ENCODE measurements at regions not wholly inside any gene's neighbourhood (a gene's known extent, or its start where the extent isn't known, plus 50 kb on each side); places are given as distances from the start of the nearest gene placed in this dataset.

DNA sequence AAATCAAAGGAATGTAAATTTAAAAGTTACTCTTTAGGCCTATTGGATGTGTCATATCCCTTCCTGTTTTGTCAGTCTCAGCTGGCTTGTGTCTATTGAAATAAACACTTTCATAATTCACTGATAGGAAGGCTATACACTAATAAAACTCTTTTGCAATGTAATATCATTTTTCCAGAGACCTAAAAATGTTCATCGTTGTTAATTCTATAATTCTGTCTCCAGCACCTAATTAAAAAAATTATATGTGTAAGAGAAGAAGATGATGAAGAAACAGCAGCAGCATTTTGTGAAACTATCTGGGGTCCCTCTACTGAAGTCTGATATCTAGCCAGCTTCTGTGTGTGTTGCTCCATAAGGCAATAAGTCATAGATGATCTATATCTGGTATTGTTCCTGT is 602.7 kb downstream of the ETV1 start:
- 58% methylated on average over 1 of the region's 1 CpG for WGBS
- DNase-seq (ENCODE audit: low spot score): no peak

DNA sequence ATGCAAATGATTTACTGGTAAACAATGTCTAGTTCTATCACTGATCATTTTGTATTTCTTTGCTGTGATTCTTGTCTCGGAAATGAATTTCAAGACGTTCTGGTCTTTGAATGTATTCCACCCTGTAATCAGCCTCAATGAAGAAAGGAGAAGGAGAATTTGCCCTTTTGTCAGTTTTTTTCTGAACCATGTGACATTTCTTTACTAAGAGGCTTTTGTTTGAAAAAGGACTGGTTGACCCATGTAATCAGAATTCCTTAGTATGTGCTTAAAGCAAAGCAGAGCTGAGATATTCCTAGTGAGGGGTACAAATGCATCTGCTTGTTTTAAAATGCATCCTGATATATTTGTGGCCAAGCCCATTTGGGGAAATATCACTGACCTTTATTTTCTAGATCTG is 581.6 kb downstream of the ETV1 start:
- H3K9ac ChIP-seq (ENCODE audit: low read depth in 1 of 2, low read length in 2 of 2): no peak overlapping the region
- 56% methylated on average over 2 of the region's 2 CpGs for WGBS
- H3K4me3 ChIP-seq (ENCODE audit: low read depth in 1 of 3, low read length in 3 of 3): no peak overlapping the region
- H3K27ac ChIP-seq (ENCODE audit: low read depth in 1 of 2, low read length in 2 of 2): no peak overlapping the region
- TF ChIP-seq HNF4A (conservative IDR thresholded peaks at IDR 0.05) (no peak), TAF1 (conservative IDR thresholded peaks at IDR 0.05) (no peak), GABPA (IDR thresholded peaks at IDR 0.05 in 1 of 2, conservative IDR thresholded peaks at IDR 0.05 in 1 of 2) (no peak), HNF4G (IDR thresholded peaks at IDR 0.05) (no peak), FOXA2 (IDR thresholded peaks at IDR 0.05) (no peak), YY1 (IDR thresholded peaks at IDR 0.05) (no peak), SP1 (IDR thresholded peaks at IDR 0.05) (no peak), EGR1 (IDR thresholded peaks at IDR 0.05; ENCODE audit: low read depth in 2 of 2) (no peak), JUND (IDR thresholded peaks at IDR 0.05) (no peak), RXRA (IDR thresholded peaks at IDR 0.05) (no peak)
- TF ChIP-seq, protein P1, sequence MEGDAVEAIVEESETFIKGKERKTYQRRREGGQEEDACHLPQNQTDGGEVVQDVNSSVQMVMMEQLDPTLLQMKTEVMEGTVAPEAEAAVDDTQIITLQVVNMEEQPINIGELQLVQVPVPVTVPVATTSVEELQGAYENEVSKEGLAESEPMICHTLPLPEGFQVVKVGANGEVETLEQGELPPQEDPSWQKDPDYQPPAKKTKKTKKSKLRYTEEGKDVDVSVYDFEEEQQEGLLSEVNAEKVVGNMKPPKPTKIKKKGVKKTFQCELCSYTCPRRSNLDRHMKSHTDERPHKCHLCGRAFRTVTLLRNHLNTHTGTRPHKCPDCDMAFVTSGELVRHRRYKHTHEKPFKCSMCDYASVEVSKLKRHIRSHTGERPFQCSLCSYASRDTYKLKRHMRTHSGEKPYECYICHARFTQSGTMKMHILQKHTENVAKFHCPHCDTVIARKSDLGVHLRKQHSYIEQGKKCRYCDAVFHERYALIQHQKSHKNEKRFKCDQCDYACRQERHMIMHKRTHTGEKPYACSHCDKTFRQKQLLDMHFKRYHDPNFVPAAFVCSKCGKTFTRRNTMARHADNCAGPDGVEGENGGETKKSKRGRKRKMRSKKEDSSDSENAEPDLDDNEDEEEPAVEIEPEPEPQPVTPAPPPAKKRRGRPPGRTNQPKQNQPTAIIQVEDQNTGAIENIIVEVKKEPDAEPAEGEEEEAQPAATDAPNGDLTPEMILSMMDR (IDR thresholded peaks at IDR 0.05; ENCODE audit: low read depth, low read length, missing input control): no peak
- TF ChIP-seq, protein P2, sequence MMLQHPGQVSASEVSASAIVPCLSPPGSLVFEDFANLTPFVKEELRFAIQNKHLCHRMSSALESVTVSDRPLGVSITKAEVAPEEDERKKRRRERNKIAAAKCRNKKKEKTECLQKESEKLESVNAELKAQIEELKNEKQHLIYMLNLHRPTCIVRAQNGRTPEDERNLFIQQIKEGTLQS (IDR thresholded peaks at IDR 0.05): no peak
- TF ChIP-seq, protein P3, sequence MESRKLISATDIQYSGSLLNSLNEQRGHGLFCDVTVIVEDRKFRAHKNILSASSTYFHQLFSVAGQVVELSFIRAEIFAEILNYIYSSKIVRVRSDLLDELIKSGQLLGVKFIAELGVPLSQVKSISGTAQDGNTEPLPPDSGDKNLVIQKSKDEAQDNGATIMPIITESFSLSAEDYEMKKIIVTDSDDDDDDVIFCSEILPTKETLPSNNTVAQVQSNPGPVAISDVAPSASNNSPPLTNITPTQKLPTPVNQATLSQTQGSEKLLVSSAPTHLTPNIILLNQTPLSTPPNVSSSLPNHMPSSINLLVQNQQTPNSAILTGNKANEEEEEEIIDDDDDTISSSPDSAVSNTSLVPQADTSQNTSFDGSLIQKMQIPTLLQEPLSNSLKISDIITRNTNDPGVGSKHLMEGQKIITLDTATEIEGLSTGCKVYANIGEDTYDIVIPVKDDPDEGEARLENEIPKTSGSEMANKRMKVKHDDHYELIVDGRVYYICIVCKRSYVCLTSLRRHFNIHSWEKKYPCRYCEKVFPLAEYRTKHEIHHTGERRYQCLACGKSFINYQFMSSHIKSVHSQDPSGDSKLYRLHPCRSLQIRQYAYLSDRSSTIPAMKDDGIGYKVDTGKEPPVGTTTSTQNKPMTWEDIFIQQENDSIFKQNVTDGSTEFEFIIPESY (IDR thresholded peaks at IDR 0.05): no peak
- DNase-seq (ENCODE audit: low spot score): no peak
- H3K36me3 ChIP-seq (ENCODE audit: control insufficient read depth in 4 of 4, insufficient read depth in 3 of 4, low read depth in 1 of 4, low read length in 3 of 4): no peaks in the 10 kb centered on the region
- H3K9me3 ChIP-seq (ENCODE audit: control insufficient read depth in 4 of 4, low read length in 3 of 4): no peaks in the 10 kb centered on the region
- no peaks in the 10 kb centered on the region for H3K27me3 ChIP-seq (ENCODE audit: control insufficient read depth in 4 of 4, insufficient read depth in 4 of 4, low read length in 3 of 4)
- no peaks in the 10 kb centered on the region for H3K4me1 ChIP-seq (ENCODE audit: control insufficient read depth in 4 of 4, insufficient read depth in 4 of 4, low read length in 3 of 4)

More for the DNA sequence above, 602.7 kb downstream of the ETV1 start:
- no peak overlapping the region for H3K27ac ChIP-seq (ENCODE audit: low read depth in 1 of 2, low read length in 2 of 2)
- no peak overlapping the region for H3K4me3 ChIP-seq (ENCODE audit: low read depth in 1 of 3, low read length in 3 of 3)
- H3K9ac ChIP-seq (ENCODE audit: low read depth in 1 of 2, low read length in 2 of 2): no peak overlapping the region
- H3K9me3 ChIP-seq (ENCODE audit: control insufficient read depth in 4 of 4, low read length in 3 of 4): no peaks in the 10 kb centered on the region
- H3K27me3 ChIP-seq (ENCODE audit: control insufficient read depth in 4 of 4, insufficient read depth in 4 of 4, low read length in 3 of 4): peaks cover 0 to 3% (median 0%) of the 10 kb centered on the region in 4 donors
- no peaks in the 10 kb centered on the region for H3K4me1 ChIP-seq (ENCODE audit: control insufficient read depth in 4 of 4, insufficient read depth in 4 of 4, low read length in 3 of 4)
- H3K36me3 ChIP-seq (ENCODE audit: control insufficient read depth in 4 of 4, insufficient read depth in 3 of 4, low read depth in 1 of 4, low read length in 3 of 4): no peaks in the 10 kb centered on the region
- TF ChIP-seq, protein P4, sequence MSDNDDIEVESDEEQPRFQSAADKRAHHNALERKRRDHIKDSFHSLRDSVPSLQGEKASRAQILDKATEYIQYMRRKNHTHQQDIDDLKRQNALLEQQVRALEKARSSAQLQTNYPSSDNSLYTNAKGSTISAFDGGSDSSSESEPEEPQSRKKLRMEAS (IDR thresholded peaks at IDR 0.05): no peak
- TF ChIP-seq, protein P2 (IDR thresholded peaks at IDR 0.05): no peak
- TF ChIP-seq, protein P1 (IDR thresholded peaks at IDR 0.05; ENCODE audit: low read depth, low read length, missing input control): no peak
- TF ChIP-seq HNF4A (conservative IDR thresholded peaks at IDR 0.05) (no peak), NR2F2 (IDR thresholded peaks at IDR 0.05) (no peak), YY1 (IDR thresholded peaks at IDR 0.05) (no peak), FOXA1 (IDR thresholded peaks at IDR 0.05) (no peak), FOXA2 (IDR thresholded peaks at IDR 0.05) (no peak), RXRA (IDR thresholded peaks at IDR 0.05) (no peak), GABPA (IDR thresholded peaks at IDR 0.05 in 1 of 2, conservative IDR thresholded peaks at IDR 0.05 in 1 of 2) (no peak)

All from liver (tissue), 8 donors.